Prostate gland (tissue), 2 donors: ENCODE measurements at regions not wholly inside any gene's neighbourhood (a gene's known extent, or its start where the extent isn't known, plus 50 kb on each side); places are given as distances from the start of the nearest gene placed in this dataset.

ENCODE experiments used
- POLR2A ChIP-seq: fragments of 450-650 bp; IDR thresholded peaks from one replicate; pipeline ENCODE4 v1.6.1; 2016; ENCODE audit warnings: antibody characterized with exemption, mild to moderate bottlenecking
- POLR2AphosphoS5 ChIP-seq: sonication (generic); formaldehyde crosslinking; IDR thresholded peaks from one replicate; pipeline ENCODE4 v1.6.1; 2017; ENCODE audit warnings: antibody characterized with exemption
- TF ChIP-seq, protein P1 (sequence below), 4 experiments: fragments of 200-600 bp in 2 of 4; fragments of 450-650 bp in 2 of 4; sonication (generic) in 2 of 4; IDR thresholded peaks; 1 replicate in 3 of 4; 2 replicates in 1 of 4; pipeline ENCODE4 v1.5.1; 2016 to 2019; ENCODE audit warnings: antibody characterized with exemption in 4 of 4, mild to moderate bottlenecking in 2 of 4, moderate library complexity in 2 of 4

DNA sequence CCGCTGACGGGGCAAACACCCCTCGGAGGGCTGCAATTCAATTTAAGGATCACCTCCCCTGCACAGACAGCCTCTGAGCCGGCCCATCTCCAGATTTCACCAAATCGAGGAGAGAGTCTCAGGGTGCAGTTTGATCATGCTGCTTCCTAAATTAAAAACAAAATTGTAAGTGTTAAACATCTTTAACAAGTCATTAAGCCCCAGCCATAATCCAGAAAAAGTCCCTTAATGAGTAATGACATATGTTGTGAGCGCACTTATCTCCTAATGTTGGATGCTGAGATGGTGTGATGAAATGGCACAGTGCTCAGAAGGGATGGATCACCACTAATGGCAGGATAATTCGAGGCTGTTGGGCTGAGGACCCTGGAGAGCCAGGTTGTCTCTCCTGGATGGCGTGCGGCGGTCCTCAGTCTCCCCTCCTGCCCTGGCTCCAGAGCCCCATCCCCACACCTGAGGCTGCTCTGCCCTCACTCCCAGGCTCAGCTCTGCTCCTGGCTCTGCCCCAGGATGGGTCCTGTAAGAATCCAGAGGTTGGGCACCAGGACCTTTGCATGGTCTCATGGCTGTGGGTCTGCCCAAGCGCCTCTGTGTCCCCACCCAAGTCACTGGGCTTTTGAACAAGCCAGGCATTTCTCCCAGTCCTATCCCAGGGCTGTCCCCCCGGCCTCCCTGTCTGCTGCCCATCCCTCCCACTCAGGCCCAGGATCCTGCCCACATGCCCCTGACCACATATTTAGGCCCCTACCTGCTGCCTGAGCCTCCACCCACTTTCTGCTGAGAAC is 224.4 kb upstream of the POU3F1 start:
- TF ChIP-seq, protein P1, sequence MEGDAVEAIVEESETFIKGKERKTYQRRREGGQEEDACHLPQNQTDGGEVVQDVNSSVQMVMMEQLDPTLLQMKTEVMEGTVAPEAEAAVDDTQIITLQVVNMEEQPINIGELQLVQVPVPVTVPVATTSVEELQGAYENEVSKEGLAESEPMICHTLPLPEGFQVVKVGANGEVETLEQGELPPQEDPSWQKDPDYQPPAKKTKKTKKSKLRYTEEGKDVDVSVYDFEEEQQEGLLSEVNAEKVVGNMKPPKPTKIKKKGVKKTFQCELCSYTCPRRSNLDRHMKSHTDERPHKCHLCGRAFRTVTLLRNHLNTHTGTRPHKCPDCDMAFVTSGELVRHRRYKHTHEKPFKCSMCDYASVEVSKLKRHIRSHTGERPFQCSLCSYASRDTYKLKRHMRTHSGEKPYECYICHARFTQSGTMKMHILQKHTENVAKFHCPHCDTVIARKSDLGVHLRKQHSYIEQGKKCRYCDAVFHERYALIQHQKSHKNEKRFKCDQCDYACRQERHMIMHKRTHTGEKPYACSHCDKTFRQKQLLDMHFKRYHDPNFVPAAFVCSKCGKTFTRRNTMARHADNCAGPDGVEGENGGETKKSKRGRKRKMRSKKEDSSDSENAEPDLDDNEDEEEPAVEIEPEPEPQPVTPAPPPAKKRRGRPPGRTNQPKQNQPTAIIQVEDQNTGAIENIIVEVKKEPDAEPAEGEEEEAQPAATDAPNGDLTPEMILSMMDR (IDR thresholded peaks at IDR 0.05), result no peak
- TF ChIP-seq POLR2A (no peak), POLR2AphosphoS5 (no peak)
